ENCODE measurements at regions not wholly inside any gene's neighbourhood (a gene's known extent, or its start where the extent isn't known, plus 50 kb on each side); places are given as distances from the start of the nearest gene placed in this dataset.

GRCh38 chr4:38600575-38600974 lies 63.4 kb upstream of the KLF3 start:
- TF ChIP-seq POLR2A (IDR thresholded peaks at IDR 0.05): no peak
- TF ChIP-seq, protein P1, sequence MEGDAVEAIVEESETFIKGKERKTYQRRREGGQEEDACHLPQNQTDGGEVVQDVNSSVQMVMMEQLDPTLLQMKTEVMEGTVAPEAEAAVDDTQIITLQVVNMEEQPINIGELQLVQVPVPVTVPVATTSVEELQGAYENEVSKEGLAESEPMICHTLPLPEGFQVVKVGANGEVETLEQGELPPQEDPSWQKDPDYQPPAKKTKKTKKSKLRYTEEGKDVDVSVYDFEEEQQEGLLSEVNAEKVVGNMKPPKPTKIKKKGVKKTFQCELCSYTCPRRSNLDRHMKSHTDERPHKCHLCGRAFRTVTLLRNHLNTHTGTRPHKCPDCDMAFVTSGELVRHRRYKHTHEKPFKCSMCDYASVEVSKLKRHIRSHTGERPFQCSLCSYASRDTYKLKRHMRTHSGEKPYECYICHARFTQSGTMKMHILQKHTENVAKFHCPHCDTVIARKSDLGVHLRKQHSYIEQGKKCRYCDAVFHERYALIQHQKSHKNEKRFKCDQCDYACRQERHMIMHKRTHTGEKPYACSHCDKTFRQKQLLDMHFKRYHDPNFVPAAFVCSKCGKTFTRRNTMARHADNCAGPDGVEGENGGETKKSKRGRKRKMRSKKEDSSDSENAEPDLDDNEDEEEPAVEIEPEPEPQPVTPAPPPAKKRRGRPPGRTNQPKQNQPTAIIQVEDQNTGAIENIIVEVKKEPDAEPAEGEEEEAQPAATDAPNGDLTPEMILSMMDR (IDR thresholded peaks at IDR 0.05): no peak
